Stimulated activated CD8-positive, alpha-beta memory T cell treated with anti-CD3 and anti-CD28 coated beads, Interleukin-2, amount 100 ng/mL, for 48 hours (primary cell): ENCODE measurements at regions not wholly inside any gene's neighbourhood (a gene's known extent, or its start where the extent isn't known, plus 50 kb on each side); places are given as distances from the start of the nearest gene placed in this dataset.
"Not testable (repeated sequence)": the region's sequence is repeated elsewhere in the genome, so short reads cannot be mapped to it uniquely, and the experiment has no call there.

ENCODE experiments used
- DNase-seq, 2 donors: peaks; one replicate each; pipeline ENCODE4 v3.0.0-alpha.2; 2020; ENCODE audit warnings: low read depth in 2 of 2

- no peak for DNase-seq
Observed at GRCh38 chr3:11712646-11713045, 68.9 kb upstream of the VGLL4 start.

GRCh38 chr3:11711876-11712275 lies 68.2 kb upstream of the VGLL4 start:
- no peak for DNase-seq

- DNase-seq, result no peak
Observed at GRCh38 chr3:11709782-11710181, 66.1 kb upstream of the VGLL4 start.

- not testable (repeated sequence) for DNase-seq
Observed at GRCh38 chr3:11707084-11707483, 63.4 kb upstream of the VGLL4 start.

GRCh38 chr3:11706604-11707003 lies 62.9 kb upstream of the VGLL4 start:
- no peak for DNase-seq

- DNase-seq, result no peak
Observed at GRCh38 chr3:11705049-11705448, 61.3 kb upstream of the VGLL4 start.

GRCh38 chr3:11703146-11703545 lies 59.4 kb upstream of the VGLL4 start:
- DNase-seq, result no peak

GRCh38 chr3:11699083-11699427 lies 55.3 kb upstream of the VGLL4 start:
- no peak for DNase-seq

- DNase-seq, result no peak
Observed at GRCh38 chr3:11698326-11699082, 54.8 kb upstream of the VGLL4 start.

- no peak for DNase-seq
Observed at GRCh38 chr3:11697701-11698100, 54.0 kb upstream of the VGLL4 start.

GRCh38 chr3:11696054-11696453 lies 52.3 kb upstream of the VGLL4 start:
- no peak for DNase-seq
